H9 (cell line): ENCODE measurements at regions not wholly inside any gene's neighbourhood (a gene's known extent, or its start where the extent isn't known, plus 50 kb on each side); places are given as distances from the start of the nearest gene placed in this dataset.

Experiments used
- DNase-seq: peaks from one replicate; pipeline ENCODE4 v3.0.0-alpha.2; 2017
- H2AFZ ChIP-seq: one replicate; pipeline ENCODE4 v1.6.1; 2013; ENCODE audit warnings: mild to moderate bottlenecking, low read length, control low read depth, moderate library complexity
- H2AK5ac ChIP-seq: 2 replicates; pipeline ENCODE4 v1.6.1; 2013; ENCODE audit warnings: low read length, control low read depth, mixed read lengths; ENCODE audit not compliant: insufficient read length
- H2BK120ac ChIP-seq: one replicate; pipeline ENCODE4 v1.6.1; 2013; ENCODE audit warnings: low read depth, mild to moderate bottlenecking, low read length, control low read depth, inconsistent platforms; ENCODE audit not compliant: poor library complexity, severe bottlenecking
- H2BK12ac ChIP-seq: 2 replicates; pipeline ENCODE4 v1.6.1; 2013; ENCODE audit warnings: low read length, control low read depth, mixed read lengths, low read depth; ENCODE audit not compliant: insufficient read length
- H2BK15ac ChIP-seq: 2 replicates; pipeline ENCODE4 v1.6.1; 2013; ENCODE audit warnings: low read depth, low read length, control low read depth
- H2BK20ac ChIP-seq: one replicate; pipeline ENCODE4 v1.6.1; 2013; ENCODE audit warnings: low read depth, mild to moderate bottlenecking, low read length, control low read depth, inconsistent platforms; ENCODE audit not compliant: poor library complexity, severe bottlenecking
- H2BK5ac ChIP-seq: 2 replicates; pipeline ENCODE4 v1.6.1; 2013; ENCODE audit warnings: low read length, control low read depth, mixed read lengths; ENCODE audit not compliant: insufficient read length
- H3K14ac ChIP-seq: 2 replicates; pipeline ENCODE4 v1.6.1; 2013; ENCODE audit warnings: low read length, control low read depth; ENCODE audit not compliant: insufficient read depth
- H3K18ac ChIP-seq: 2 replicates; pipeline ENCODE4 v1.6.1; 2013; ENCODE audit warnings: low read depth, mild to moderate bottlenecking, mixed read lengths, low read length, control low read depth; ENCODE audit not compliant: insufficient read length
- H3K23ac ChIP-seq: 2 replicates; pipeline ENCODE4 v1.6.1; 2013; ENCODE audit warnings: low read length, control low read depth, mixed read lengths, low read depth; ENCODE audit not compliant: insufficient read length
- H3K23me2 ChIP-seq: 2 replicates; pipeline ENCODE4 v1.6.1; 2013; ENCODE audit warnings: low read depth, mild to moderate bottlenecking, mixed read lengths, low read length, control low read depth; ENCODE audit not compliant: insufficient read length, poor library complexity, severe bottlenecking
- H3K27ac ChIP-seq: 2 replicates; pipeline ENCODE4 v1.5.1; 2013; ENCODE audit warnings: low read length, control low read depth, mixed read lengths, low read depth; ENCODE audit not compliant: insufficient read length
- H3K27me3 ChIP-seq: 2 replicates; pipeline ENCODE4 v1.6.1; 2013; ENCODE audit warnings: low read length, control low read depth, inconsistent platforms; ENCODE audit not compliant: insufficient read depth
- H3K4ac ChIP-seq: 2 replicates; pipeline ENCODE4 v1.6.1; 2013; ENCODE audit warnings: low read depth, mild to moderate bottlenecking, control low read depth, inconsistent platforms, low read length, moderate library complexity
- H3K4me1 ChIP-seq: 2 replicates; pipeline ENCODE4 v1.6.1; 2013; ENCODE audit warnings: low read length, control low read depth, inconsistent platforms; ENCODE audit not compliant: insufficient read depth
- H3K4me2 ChIP-seq: 2 replicates; pipeline ENCODE4 v1.6.1; 2013; ENCODE audit warnings: low read length, control low read depth, mixed read lengths; ENCODE audit not compliant: insufficient read length, insufficient read depth
- H3K56ac ChIP-seq: 2 replicates; pipeline ENCODE4 v1.6.1; 2013; ENCODE audit warnings: low read depth, mild to moderate bottlenecking, mixed read lengths, low read length, control low read depth; ENCODE audit not compliant: insufficient read length
- H3K79me1 ChIP-seq: 2 replicates; pipeline ENCODE4 v1.6.1; 2013; ENCODE audit warnings: low read depth, mild to moderate bottlenecking, moderate library complexity, low read length, control low read depth, inconsistent platforms; ENCODE audit not compliant: insufficient read depth, poor library complexity, severe bottlenecking
- H3K79me2 ChIP-seq: 2 replicates; pipeline ENCODE4 v1.6.1; 2013; ENCODE audit warnings: low read length, control low read depth, inconsistent platforms; ENCODE audit not compliant: insufficient read depth
- H3K9ac ChIP-seq: 2 replicates; pipeline ENCODE4 v1.6.1; 2013; ENCODE audit warnings: low read length, control low read depth, mixed read lengths; ENCODE audit not compliant: insufficient read length; ENCODE audit errors: extremely low read depth
- H3K9me3 ChIP-seq: one replicate; pipeline ENCODE4 v1.6.1; 2013; ENCODE audit warnings: low read depth, low read length, inconsistent platforms; ENCODE audit not compliant: control insufficient read depth
- H3T11ph ChIP-seq: one replicate; pipeline ENCODE4 v1.6.1; 2013; ENCODE audit warnings: mild to moderate bottlenecking, low read length, control low read depth, inconsistent platforms
- H4K20me1 ChIP-seq: one replicate; pipeline ENCODE4 v1.6.1; 2013; ENCODE audit not compliant: control insufficient read depth, insufficient read length, insufficient read depth
- H4K5ac ChIP-seq: 2 replicates; pipeline ENCODE4 v1.6.1; 2013; ENCODE audit warnings: low read depth, mild to moderate bottlenecking, mixed read lengths, low read length, control low read depth; ENCODE audit not compliant: insufficient read length
- H4K8ac ChIP-seq: replicated peaks from 2 replicates; pipeline ENCODE4 v1.6.1; 2013; ENCODE audit warnings: low read length, control low read depth, mixed read lengths, low read depth; ENCODE audit not compliant: insufficient read length
- H4K91ac ChIP-seq: 2 replicates; pipeline ENCODE4 v1.6.1; 2013; ENCODE audit warnings: low read depth, mild to moderate bottlenecking, moderate library complexity, mixed read lengths, low read length, control low read depth; ENCODE audit not compliant: insufficient read length
- H3K27ac Mint-ChIP-seq, 3 experiments: 2 replicates in 2 of 3; 3 replicates in 1 of 3; pipeline ENCODE4 v1.8.0; 2020 to 2021; ENCODE audit warnings: mixed read lengths in 3 of 3, mild to moderate bottlenecking in 1 of 3, moderate library complexity in 1 of 3
- H3K27me3 Mint-ChIP-seq: 2 replicates; pipeline ENCODE4 v1.8.0; 2021; ENCODE audit warnings: low read depth, mild to moderate bottlenecking, moderate library complexity, mixed read lengths
- H3K36me3 Mint-ChIP-seq, 3 experiments: 2 replicates in 2 of 3; 3 replicates in 1 of 3; pipeline ENCODE4 v1.8.0; 2020 to 2021; ENCODE audit warnings: low read depth in 3 of 3, mixed read lengths in 3 of 3; ENCODE audit not compliant: insufficient read depth in 1 of 3
- H3K4me1 Mint-ChIP-seq, 2 experiments: 2 replicates each; pipeline ENCODE4 v1.8.0; 2020; ENCODE audit warnings: mixed read lengths in 2 of 2
- H3K4me3 Mint-ChIP-seq, 2 experiments: 2 replicates in 1 of 2; 3 replicates in 1 of 2; pipeline ENCODE4 v1.8.0; 2020 to 2021; ENCODE audit warnings: mild to moderate bottlenecking in 2 of 2, mixed read lengths in 2 of 2, moderate library complexity in 1 of 2
- H3K9me3 Mint-ChIP-seq, 2 experiments: 2 replicates in 1 of 2; 3 replicates in 1 of 2; pipeline ENCODE4 v1.8.0; 2020; ENCODE audit warnings: mild to moderate bottlenecking in 2 of 2, mixed read lengths in 2 of 2, moderate library complexity in 1 of 2
- WGBS: extraction: QIAGEN DNeasy Blood & Tissue Kit; methylation state at CpG from one replicate; pipeline ENCODE4 v1.1.7; 2013; ENCODE audit warnings: missing lambda C conversion rate, low lambda C conversion rate, mixed read lengths; ENCODE audit not compliant: insufficient read length; ENCODE audit errors: extremely low coverage; 5-methylcytosine and 5-hydroxymethylcytosine counted together
- TF ChIP-seq, protein P1 (sequence below): fragments of 200-600 bp; sonication (generic); conservative IDR thresholded peaks from 3 replicates; pipeline ENCODE4 v1.8.0; 2021; ENCODE audit warnings: antibody characterized with exemption, mild to moderate bottlenecking

DNA sequence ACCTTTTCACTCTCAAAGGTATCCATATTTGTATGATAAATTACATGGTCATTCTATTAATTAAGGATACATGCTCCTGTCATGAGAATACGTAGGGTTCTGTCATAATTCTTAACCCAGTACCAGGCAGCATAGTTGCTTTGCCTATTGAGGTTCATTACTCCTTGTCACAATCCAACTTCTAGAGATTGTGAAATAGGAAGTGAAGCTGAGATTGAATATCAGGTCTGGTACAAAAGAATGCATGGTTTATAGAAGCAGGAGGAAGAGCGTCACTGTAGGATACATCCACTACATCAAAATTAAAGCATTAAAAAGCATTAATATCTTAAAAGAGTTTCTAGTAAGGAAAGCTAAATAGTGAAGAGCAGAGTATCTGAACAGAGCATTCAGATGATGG, 647.0 kb downstream of the IQCM start:
- Histone ChIP-seq H2BK5ac (no peak overlapping the region), H3K23me2 (no peaks in the 10 kb centered on the region), H3K4ac (no peak overlapping the region), H2BK20ac (no peak overlapping the region), H3K27me3 (no peaks in the 10 kb centered on the region), H3K79me1 (no peaks in the 10 kb centered on the region), H3K4me2 (no peak overlapping the region), H4K91ac (no peak overlapping the region), H3K79me2 (no peaks in the 10 kb centered on the region), H2BK120ac (no peak overlapping the region), H2AFZ (no peak overlapping the region), H3K23ac (no peak overlapping the region), H3K4me1 (peaks cover 3% of the 10 kb centered on the region; the same call in 1 of the 2 replicates), H3K56ac (no peak overlapping the region), H3K9me3 (no peaks in the 10 kb centered on the region), H3K27ac (no peak overlapping the region), H4K5ac (no peak overlapping the region), H4K8ac (no peak overlapping the region), H2AK5ac (no peak overlapping the region), H3K9ac (no peak overlapping the region), H3K18ac (no peak overlapping the region), H3K14ac (no peak overlapping the region), H2BK12ac (no peak overlapping the region), H4K20me1 (no peaks in the 10 kb centered on the region), H2BK15ac (no peak overlapping the region), H3T11ph (no peak overlapping the region)
- TF ChIP-seq, protein P1, sequence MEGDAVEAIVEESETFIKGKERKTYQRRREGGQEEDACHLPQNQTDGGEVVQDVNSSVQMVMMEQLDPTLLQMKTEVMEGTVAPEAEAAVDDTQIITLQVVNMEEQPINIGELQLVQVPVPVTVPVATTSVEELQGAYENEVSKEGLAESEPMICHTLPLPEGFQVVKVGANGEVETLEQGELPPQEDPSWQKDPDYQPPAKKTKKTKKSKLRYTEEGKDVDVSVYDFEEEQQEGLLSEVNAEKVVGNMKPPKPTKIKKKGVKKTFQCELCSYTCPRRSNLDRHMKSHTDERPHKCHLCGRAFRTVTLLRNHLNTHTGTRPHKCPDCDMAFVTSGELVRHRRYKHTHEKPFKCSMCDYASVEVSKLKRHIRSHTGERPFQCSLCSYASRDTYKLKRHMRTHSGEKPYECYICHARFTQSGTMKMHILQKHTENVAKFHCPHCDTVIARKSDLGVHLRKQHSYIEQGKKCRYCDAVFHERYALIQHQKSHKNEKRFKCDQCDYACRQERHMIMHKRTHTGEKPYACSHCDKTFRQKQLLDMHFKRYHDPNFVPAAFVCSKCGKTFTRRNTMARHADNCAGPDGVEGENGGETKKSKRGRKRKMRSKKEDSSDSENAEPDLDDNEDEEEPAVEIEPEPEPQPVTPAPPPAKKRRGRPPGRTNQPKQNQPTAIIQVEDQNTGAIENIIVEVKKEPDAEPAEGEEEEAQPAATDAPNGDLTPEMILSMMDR, result no peak
- Mint-ChIP-seq H3K27me3 (no peaks in the 10 kb centered on the region; the same call in 1 of the 2 replicates), H3K4me3 (no peak overlapping the region), H3K4me1 (peaks cover 23 to 25% of the 10 kb centered on the region in 2 experiments), H3K9me3 (no peaks in the 10 kb centered on the region), H3K27ac (no peak overlapping the region), H3K36me3 (no peaks in the 10 kb centered on the region)
- no peak for DNase-seq
- no CpG with 5 or more reads among the region's 2 CpGs for WGBS
